H1 (cell line): ENCODE measurements at regions not wholly inside any gene's neighbourhood (a gene's known extent, or its start where the extent isn't known, plus 50 kb on each side); places are given as distances from the start of the nearest gene placed in this dataset.

Experiments used
- CTCF ChIA-PET: fragments of 300-600 bp; sonication (Branson Sonifier 250); formaldehyde crosslinking; loops from one replicate; lab custom pipeline; 2021; ENCODE audit not compliant: partially characterized antibody; lab: Charles Lee
- POLR2A ChIA-PET: fragments of 300-600 bp; sonication (Branson Sonifier 250); formaldehyde crosslinking; loops from one replicate; lab custom pipeline; 2021; ENCODE audit warnings: inconsistent platforms; ENCODE audit not compliant: partially characterized antibody; lab: Charles Lee
- DNase-seq, 2 experiments: peaks; one replicate each; pipeline versions ENCODE4 v3.0.0 to v3.0.0-alpha.2; 2010 to 2022; ENCODE audit warnings: low spot score in 2 of 2, low read depth in 1 of 2, mixed read lengths in 1 of 2
- FAIRE-seq: peaks from 2 replicates; lab custom pipeline; 2011; peaks lifted over from hg19 to GRCh38; lab: Jason Lieb, UNC
- H2AFZ ChIP-seq: 2 replicates; pipeline ENCODE4 v1.8.1; 2012; ENCODE audit warnings: low read length, inconsistent platforms
- H2AK5ac ChIP-seq: 2 replicates; pipeline ENCODE4 v1.6.1; 2013; ENCODE audit warnings: low read depth, low read length
- H2BK120ac ChIP-seq: replicated peaks from 2 replicates; pipeline ENCODE3; 2013; ENCODE audit warnings: low read depth, low read length, inconsistent platforms
- H2BK12ac ChIP-seq: 2 replicates; pipeline ENCODE4 v1.6.1; 2013; ENCODE audit warnings: low read depth, low read length
- H2BK15ac ChIP-seq: 2 replicates; pipeline ENCODE4 v1.6.1; 2013; ENCODE audit warnings: low read length
- H2BK20ac ChIP-seq: 2 replicates; pipeline ENCODE4 v1.6.1; 2013; ENCODE audit warnings: low read length
- H2BK5ac ChIP-seq: 2 replicates; pipeline ENCODE4 v1.6.1; 2013; ENCODE audit warnings: low read depth, low read length
- H3K14ac ChIP-seq: 2 replicates; pipeline ENCODE4 v1.6.1; 2013; ENCODE audit warnings: inconsistent platforms; ENCODE audit not compliant: insufficient read length
- H3K18ac ChIP-seq: 2 replicates; pipeline ENCODE4 v1.6.1; 2013; ENCODE audit warnings: low read length; ENCODE audit errors: extremely low read depth
- H3K23ac ChIP-seq: 2 replicates; pipeline ENCODE4 v1.6.1; 2013; ENCODE audit warnings: inconsistent platforms; ENCODE audit not compliant: insufficient read length
- H3K23me2 ChIP-seq: 2 replicates; pipeline ENCODE4 v1.6.1; 2013; ENCODE audit warnings: low read depth, low read length
- H3K27ac ChIP-seq: 2 replicates; pipeline ENCODE4 v1.6.1; 2011; ENCODE audit warnings: low read depth, low read length, inconsistent platforms
- H3K27me3 ChIP-seq, 4 experiments: replicated peaks in 1 of 4; 1 replicate in 1 of 4; 2 replicates in 3 of 4; pipeline versions ENCODE4 v1.6.1 to v1.8.1; 2011 to 2013; ENCODE audit warnings: low read length in 3 of 4, mild to moderate bottlenecking in 3 of 4, inconsistent platforms in 2 of 4, mixed read lengths in 2 of 4, moderate library complexity in 1 of 4; ENCODE audit not compliant: control insufficient read depth in 3 of 4, insufficient read depth in 3 of 4; ENCODE audit errors: extremely low read depth in 1 of 4
- H3K36me3 ChIP-seq, 4 experiments: 2 replicates each; pipeline versions ENCODE4 v1.6.1 to v1.8.1; 2011 to 2013; ENCODE audit warnings: mild to moderate bottlenecking in 4 of 4, low read length in 3 of 4, moderate library complexity in 2 of 4, control low read depth in 1 of 4, inconsistent platforms in 1 of 4; ENCODE audit not compliant: insufficient read depth in 4 of 4, control insufficient read depth in 2 of 4
- H3K4ac ChIP-seq: replicated peaks from 2 replicates; pipeline ENCODE3; 2013; ENCODE audit warnings: low read length, low read depth, mixed read lengths, inconsistent platforms; ENCODE audit not compliant: insufficient read length
- H3K4me1 ChIP-seq, 4 experiments: replicated peaks in 1 of 4; 1 replicate in 1 of 4; 2 replicates in 3 of 4; pipeline versions ENCODE4 v1.6.1 to v1.8.1; 2011 to 2013; ENCODE audit warnings: low read length in 3 of 4, inconsistent platforms in 2 of 4, mixed read lengths in 1 of 4; ENCODE audit not compliant: insufficient read depth in 4 of 4, control insufficient read depth in 3 of 4
- H3K4me2 ChIP-seq, 2 experiments: 2 replicates each; pipeline versions ENCODE4 v1.6.1 to v1.8.1; 2011 to 2013; ENCODE audit warnings: low read depth in 2 of 2, low read length in 2 of 2, control low read depth in 1 of 2, inconsistent platforms in 1 of 2, mild to moderate bottlenecking in 1 of 2; ENCODE audit not compliant: insufficient read depth in 1 of 2
- H3K4me3 ChIP-seq, 4 experiments: fragments of 200-600, 300-600 bp in 1 of 4; sonication (generic), shearing (Covaris generic), sonication (Bioruptor Twin) in 1 of 4; 2 replicates each; pipeline versions ENCODE4 v1.5.1 to v1.8.1; 2011 to 2016; ENCODE audit warnings: low read length in 4 of 4, low read depth in 3 of 4, control low read depth in 2 of 4, inconsistent platforms in 2 of 4, mild to moderate bottlenecking in 2 of 4, mixed read lengths in 1 of 4, moderate library complexity in 1 of 4; ENCODE audit not compliant: insufficient read depth in 2 of 4; ENCODE audit errors: extremely low read depth in 1 of 4
- H3K56ac ChIP-seq: replicated peaks from 2 replicates; pipeline ENCODE3; 2013; ENCODE audit warnings: low read depth, mild to moderate bottlenecking, mixed read lengths, low read length, inconsistent platforms; ENCODE audit not compliant: insufficient read length
- H3K79me1 ChIP-seq: 2 replicates; pipeline ENCODE4 v1.6.1; 2013; ENCODE audit warnings: low read depth, low read length, control low read depth
- H3K79me2 ChIP-seq, 2 experiments: 2 replicates each; pipeline versions ENCODE4 v1.6.1 to v1.8.1; 2012 to 2013; ENCODE audit warnings: low read length in 2 of 2, mild to moderate bottlenecking in 2 of 2, inconsistent platforms in 1 of 2; ENCODE audit not compliant: insufficient read depth in 2 of 2, control insufficient read depth in 1 of 2
- H3K9ac ChIP-seq, 4 experiments: replicated peaks in 1 of 4; 1 replicate in 1 of 4; 2 replicates in 3 of 4; pipeline versions ENCODE4 v1.6.1 to v1.8.1; 2011 to 2013; ENCODE audit warnings: low read depth in 3 of 4, low read length in 3 of 4, control low read depth in 2 of 4, mild to moderate bottlenecking in 2 of 4, moderate library complexity in 2 of 4, inconsistent platforms in 1 of 4; ENCODE audit errors: extremely low read depth in 1 of 4
- H3K9me3 ChIP-seq, 2 experiments: 2 replicates each; pipeline versions ENCODE4 v1.6.1 to v1.8.1; 2012 to 2013; ENCODE audit warnings: mild to moderate bottlenecking in 2 of 2, moderate library complexity in 2 of 2, control low read depth in 1 of 2, inconsistent platforms in 1 of 2, low read depth in 1 of 2, low read length in 1 of 2, mixed read lengths in 1 of 2; ENCODE audit not compliant: insufficient read depth in 2 of 2
- H4K20me1 ChIP-seq, 2 experiments: replicated peaks in 1 of 2; 2 replicates each; pipeline versions ENCODE3 to v1.8.1; 2011 to 2013; ENCODE audit warnings: inconsistent platforms in 2 of 2, low read length in 2 of 2, mild to moderate bottlenecking in 1 of 2; ENCODE audit not compliant: insufficient read depth in 2 of 2, control insufficient read depth in 1 of 2
- H4K5ac ChIP-seq: 2 replicates; pipeline ENCODE4 v1.6.1; 2013; ENCODE audit warnings: low read length, low read depth, mixed read lengths, inconsistent platforms; ENCODE audit not compliant: insufficient read length
- H4K8ac ChIP-seq: 2 replicates; pipeline ENCODE4 v1.8.0; 2013; ENCODE audit warnings: mild to moderate bottlenecking, moderate library complexity, low read length, inconsistent platforms; ENCODE audit not compliant: insufficient read depth; ENCODE audit errors: extremely low read depth
- H4K91ac ChIP-seq: replicated peaks from 2 replicates; pipeline ENCODE3; 2013; ENCODE audit warnings: low read length, mixed read lengths, inconsistent platforms; ENCODE audit not compliant: insufficient read length
- ASH2L ChIP-seq: fragments of 200-600, 300-600 bp; sonication (generic); IDR thresholded peaks from one replicate; pipeline ENCODE4 v1.7.1; 2017; ENCODE audit warnings: low read length
- ATF3 ChIP-seq: IDR thresholded peaks from 2 replicates; pipeline ENCODE4 v1.6.1; 2011; ENCODE audit warnings: low read depth, mild to moderate bottlenecking, low read length; ENCODE audit not compliant: insufficient read depth
- BACH1 ChIP-seq: IDR thresholded peaks from 2 replicates; pipeline ENCODE4 v1.6.1; 2012; ENCODE audit warnings: low read length, improper control_type of control experiment
- CHD2 ChIP-seq: IDR thresholded peaks from 2 replicates; pipeline ENCODE4 v1.6.1; 2012; ENCODE audit warnings: low read length, improper control_type of control experiment
- E2F6 ChIP-seq: IDR thresholded peaks from 2 replicates; pipeline ENCODE4 v1.6.1; 2012; ENCODE audit warnings: inconsistent platforms
- GTF2F1 ChIP-seq: IDR thresholded peaks from 2 replicates; pipeline ENCODE4 v1.6.1; 2012; ENCODE audit warnings: low read depth, low read length, improper control_type of control experiment, borderline replicate concordance
- JUN ChIP-seq: IDR thresholded peaks from 2 replicates; pipeline ENCODE4 v1.6.1; 2011; ENCODE audit warnings: low read depth, mild to moderate bottlenecking, improper control_type of control experiment, low read length
- KDM1A ChIP-seq: fragments of 200-600, 300-600 bp; sonication (generic); IDR thresholded peaks from 2 replicates; pipeline ENCODE4 v1.7.1; 2016; ENCODE audit warnings: mild to moderate bottlenecking, low read length, borderline replicate concordance
- KDM4A ChIP-seq: IDR thresholded peaks from one replicate; pipeline ENCODE4 v1.7.1; 2012; ENCODE audit warnings: low read depth, mild to moderate bottlenecking, moderate library complexity, low read length, inconsistent platforms; ENCODE audit not compliant: severe bottlenecking
- POLR2AphosphoS5 ChIP-seq: IDR thresholded peaks from 2 replicates; pipeline ENCODE4 v1.6.1; 2011; ENCODE audit warnings: low read depth, low read length
- RBBP5 ChIP-seq: IDR thresholded peaks from 2 replicates; pipeline ENCODE4 v1.7.1; 2012; ENCODE audit warnings: low read depth, mild to moderate bottlenecking, inconsistent platforms, low read length, moderate library complexity, borderline replicate concordance
- RFX5 ChIP-seq: IDR thresholded peaks from 2 replicates; pipeline ENCODE4 v1.6.1; 2011; ENCODE audit warnings: low read depth, low read length, improper control_type of control experiment, borderline replicate concordance
- SIN3A ChIP-seq, 2 experiments: IDR thresholded peaks in 1 of 2; conservative IDR thresholded peaks in 1 of 2; 2 replicates each; pipeline ENCODE4 v1.6.1; 2011 to 2012; ENCODE audit warnings: low read length in 2 of 2, improper control_type of control experiment in 1 of 2, low read depth in 1 of 2, mild to moderate bottlenecking in 1 of 2
- SP1 ChIP-seq: IDR thresholded peaks from 2 replicates; pipeline ENCODE4 v1.6.1; 2011; ENCODE audit warnings: low read depth, low read length
- TBP ChIP-seq: IDR thresholded peaks from 2 replicates; pipeline ENCODE4 v1.6.1; 2011; ENCODE audit warnings: low read depth, low read length, improper control_type of control experiment
- WGBS, 2 experiments: shearing (Covaris generic) in 1 of 2; methylation state at CpG; one replicate each; pipeline versions ENCODE4 v1.1.6 to v1.1.7; 2013 to 2015; ENCODE audit warnings: low lambda C conversion rate in 2 of 2, mixed read lengths in 2 of 2, inconsistent platforms in 1 of 2, low coverage in 1 of 2, missing lambda C conversion rate in 1 of 2; ENCODE audit not compliant: insufficient replicate concordance in 2 of 2, insufficient coverage in 1 of 2, insufficient read length in 1 of 2; ENCODE audit errors: extremely low coverage in 1 of 2, missing lambda C conversion rate in 1 of 2; 5-methylcytosine and 5-hydroxymethylcytosine counted together

- H3K14ac ChIP-seq, result no peak overlapping the region
- no peak overlapping the region for H3K4me2 ChIP-seq
- no peaks in the 10 kb centered on the region for H3K36me3 ChIP-seq
- H4K20me1 ChIP-seq, result no peaks in the 10 kb centered on the region
- H3K9me3 ChIP-seq, result no peaks in the 10 kb centered on the region
- POLR2A ChIA-PET, result no interaction called here
- no peak for DNase-seq
- H3K27me3 ChIP-seq, result no peaks in the 10 kb centered on the region
- FAIRE-seq, result no peak
- CTCF ChIA-PET, result interaction anchor here (0.6 kb wide), 1 partner anchor 19 kb away, joined by 3 read pairs; no protein-coding TSS in a partner anchor
- H3K23ac ChIP-seq, result no peak overlapping the region
- no peak overlapping the region for H2AFZ ChIP-seq
- H4K8ac ChIP-seq, result no peak overlapping the region
- no peak overlapping the region for H3K9ac ChIP-seq
- no peak overlapping the region for H2AK5ac ChIP-seq
- no peak overlapping the region for H2BK120ac ChIP-seq
- no peaks in the 10 kb centered on the region for H3K79me1 ChIP-seq
- 80% methylated on average over 1 of the region's 1 CpG; no CpG with 5 or more reads in 1 of the 2 experiments for WGBS, 2 experiments
- H3K4ac ChIP-seq, result no peak overlapping the region
- H4K91ac ChIP-seq, result no peak overlapping the region
- no peak overlapping the region for H3K4me3 ChIP-seq
- no peak overlapping the region for H2BK5ac ChIP-seq
- no peak overlapping the region for H2BK15ac ChIP-seq
- H3K4me1 ChIP-seq, result peaks cover 0 to 2% (median 0%) of the 10 kb centered on the region in 4 experiments; a peak in 2 of 7 replicates
- no peak overlapping the region for H2BK20ac ChIP-seq
- no peaks in the 10 kb centered on the region for H3K23me2 ChIP-seq
- H3K27ac ChIP-seq, result no peak overlapping the region
- H3K56ac ChIP-seq, result no peak overlapping the region
- H4K5ac ChIP-seq, result no peak overlapping the region
- no peak overlapping the region for H3K18ac ChIP-seq
- H2BK12ac ChIP-seq, result no peak overlapping the region
- H3K79me2 ChIP-seq, result no peaks in the 10 kb centered on the region
- TF ChIP-seq RBBP5, result no peak
- TF ChIP-seq POLR2AphosphoS5, result no peak
- TF ChIP-seq TBP, result no peak
- no peak for TF ChIP-seq SP1
- no peak for TF ChIP-seq ASH2L
- TF ChIP-seq RFX5, result no peak
- no peak for TF ChIP-seq E2F6
- TF ChIP-seq ATF3, result no peak
- TF ChIP-seq CHD2, result no peak
- TF ChIP-seq GTF2F1, result no peak
- no peak for TF ChIP-seq BACH1
- no peak for TF ChIP-seq JUN
- no peak for TF ChIP-seq SIN3A (conservative IDR thresholded peaks at IDR 0.05 in 1 of 2, IDR thresholded peaks at IDR 0.05 in 1 of 2; ENCODE audit: low read depth in 1 of 2, low read length in 2 of 2)
- no peak for TF ChIP-seq KDM4A
- TF ChIP-seq KDM1A, result no peak
Measured at GRCh38 chrX:23201706-23202105, 132.9 kb upstream of the PTCHD1 start.
